ENCODE measurements at regions not wholly inside any gene's neighbourhood (a gene's known extent, or its start where the extent isn't known, plus 50 kb on each side); places are given as distances from the start of the nearest gene placed in this dataset.

DNA sequence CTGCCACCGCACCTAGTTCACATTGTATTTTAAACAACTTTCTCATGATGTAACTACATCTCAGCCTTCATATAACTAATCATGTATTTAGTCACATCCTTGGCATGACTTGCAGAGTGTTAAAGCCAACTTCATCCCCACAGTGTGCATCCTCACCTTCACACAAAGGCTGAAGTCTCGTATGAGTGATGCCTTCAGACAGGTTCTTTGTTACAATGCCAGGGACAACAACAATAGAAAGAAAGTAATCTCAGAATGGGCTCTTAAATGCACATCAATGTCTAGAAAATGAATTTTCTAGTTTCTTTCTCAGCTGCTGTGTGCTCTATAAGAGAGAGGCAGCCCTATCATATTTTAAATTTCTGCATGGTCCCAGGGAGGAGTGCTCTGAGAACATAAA, 221.3 kb downstream of the DIO2 start:
- TF ChIP-seq, protein P1, sequence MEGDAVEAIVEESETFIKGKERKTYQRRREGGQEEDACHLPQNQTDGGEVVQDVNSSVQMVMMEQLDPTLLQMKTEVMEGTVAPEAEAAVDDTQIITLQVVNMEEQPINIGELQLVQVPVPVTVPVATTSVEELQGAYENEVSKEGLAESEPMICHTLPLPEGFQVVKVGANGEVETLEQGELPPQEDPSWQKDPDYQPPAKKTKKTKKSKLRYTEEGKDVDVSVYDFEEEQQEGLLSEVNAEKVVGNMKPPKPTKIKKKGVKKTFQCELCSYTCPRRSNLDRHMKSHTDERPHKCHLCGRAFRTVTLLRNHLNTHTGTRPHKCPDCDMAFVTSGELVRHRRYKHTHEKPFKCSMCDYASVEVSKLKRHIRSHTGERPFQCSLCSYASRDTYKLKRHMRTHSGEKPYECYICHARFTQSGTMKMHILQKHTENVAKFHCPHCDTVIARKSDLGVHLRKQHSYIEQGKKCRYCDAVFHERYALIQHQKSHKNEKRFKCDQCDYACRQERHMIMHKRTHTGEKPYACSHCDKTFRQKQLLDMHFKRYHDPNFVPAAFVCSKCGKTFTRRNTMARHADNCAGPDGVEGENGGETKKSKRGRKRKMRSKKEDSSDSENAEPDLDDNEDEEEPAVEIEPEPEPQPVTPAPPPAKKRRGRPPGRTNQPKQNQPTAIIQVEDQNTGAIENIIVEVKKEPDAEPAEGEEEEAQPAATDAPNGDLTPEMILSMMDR (conservative IDR thresholded peaks at IDR 0.05; ENCODE audit: low read length), result no peak
- no peak for TF ChIP-seq EZH2phosphoT487 (IDR thresholded peaks at IDR 0.05; ENCODE audit: borderline replicate concordance, low read depth, low read length)

Measured in OCI-LY7 (cell line).